ENCODE measurements at regions not wholly inside any gene's neighbourhood (a gene's known extent, or its start where the extent isn't known, plus 50 kb on each side); places are given as distances from the start of the nearest gene placed in this dataset.

DNA sequence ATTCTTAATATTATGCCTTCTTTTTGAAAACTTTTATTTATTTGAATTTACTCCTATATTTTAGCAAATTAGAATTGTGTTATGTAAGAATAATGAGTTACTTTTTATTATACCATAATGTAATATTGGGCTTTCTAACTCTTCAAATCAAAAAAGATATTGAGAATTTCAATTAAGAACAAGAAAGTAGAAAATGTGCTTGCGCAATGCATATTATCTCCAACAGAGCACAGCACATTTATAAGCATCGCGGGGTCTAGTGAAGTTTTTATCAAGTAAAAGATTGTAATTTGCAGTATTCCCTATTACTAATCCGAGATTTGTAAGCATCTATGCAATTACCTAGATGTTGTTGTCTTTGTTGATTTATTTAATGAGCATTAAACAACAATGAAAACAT lies 829.1 kb upstream of the CNTNAP5 start:
- TF ChIP-seq ZNF121 (tag by site-specific recombination; IDR thresholded peaks at IDR 0.05), result no peak
- TF ChIP-seq, protein P1, sequence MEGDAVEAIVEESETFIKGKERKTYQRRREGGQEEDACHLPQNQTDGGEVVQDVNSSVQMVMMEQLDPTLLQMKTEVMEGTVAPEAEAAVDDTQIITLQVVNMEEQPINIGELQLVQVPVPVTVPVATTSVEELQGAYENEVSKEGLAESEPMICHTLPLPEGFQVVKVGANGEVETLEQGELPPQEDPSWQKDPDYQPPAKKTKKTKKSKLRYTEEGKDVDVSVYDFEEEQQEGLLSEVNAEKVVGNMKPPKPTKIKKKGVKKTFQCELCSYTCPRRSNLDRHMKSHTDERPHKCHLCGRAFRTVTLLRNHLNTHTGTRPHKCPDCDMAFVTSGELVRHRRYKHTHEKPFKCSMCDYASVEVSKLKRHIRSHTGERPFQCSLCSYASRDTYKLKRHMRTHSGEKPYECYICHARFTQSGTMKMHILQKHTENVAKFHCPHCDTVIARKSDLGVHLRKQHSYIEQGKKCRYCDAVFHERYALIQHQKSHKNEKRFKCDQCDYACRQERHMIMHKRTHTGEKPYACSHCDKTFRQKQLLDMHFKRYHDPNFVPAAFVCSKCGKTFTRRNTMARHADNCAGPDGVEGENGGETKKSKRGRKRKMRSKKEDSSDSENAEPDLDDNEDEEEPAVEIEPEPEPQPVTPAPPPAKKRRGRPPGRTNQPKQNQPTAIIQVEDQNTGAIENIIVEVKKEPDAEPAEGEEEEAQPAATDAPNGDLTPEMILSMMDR (tag by site-specific recombination; IDR thresholded peaks at IDR 0.05), result no peak
- TF ChIP-seq, protein P2, sequence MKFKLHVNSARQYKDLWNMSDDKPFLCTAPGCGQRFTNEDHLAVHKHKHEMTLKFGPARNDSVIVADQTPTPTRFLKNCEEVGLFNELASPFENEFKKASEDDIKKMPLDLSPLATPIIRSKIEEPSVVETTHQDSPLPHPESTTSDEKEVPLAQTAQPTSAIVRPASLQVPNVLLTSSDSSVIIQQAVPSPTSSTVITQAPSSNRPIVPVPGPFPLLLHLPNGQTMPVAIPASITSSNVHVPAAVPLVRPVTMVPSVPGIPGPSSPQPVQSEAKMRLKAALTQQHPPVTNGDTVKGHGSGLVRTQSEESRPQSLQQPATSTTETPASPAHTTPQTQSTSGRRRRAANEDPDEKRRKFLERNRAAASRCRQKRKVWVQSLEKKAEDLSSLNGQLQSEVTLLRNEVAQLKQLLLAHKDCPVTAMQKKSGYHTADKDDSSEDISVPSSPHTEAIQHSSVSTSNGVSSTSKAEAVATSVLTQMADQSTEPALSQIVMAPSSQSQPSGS (tag by site-specific recombination; IDR thresholded peaks at IDR 0.05; ENCODE audit: low read depth), result no peak
- TF ChIP-seq ZNF302 (tag by site-specific recombination; IDR thresholded peaks at IDR 0.05; ENCODE audit: low read depth), result no peak
- no peak for TF ChIP-seq ZNF501 (tag by site-specific recombination; IDR thresholded peaks at IDR 0.05)
- TF ChIP-seq, protein P3, sequence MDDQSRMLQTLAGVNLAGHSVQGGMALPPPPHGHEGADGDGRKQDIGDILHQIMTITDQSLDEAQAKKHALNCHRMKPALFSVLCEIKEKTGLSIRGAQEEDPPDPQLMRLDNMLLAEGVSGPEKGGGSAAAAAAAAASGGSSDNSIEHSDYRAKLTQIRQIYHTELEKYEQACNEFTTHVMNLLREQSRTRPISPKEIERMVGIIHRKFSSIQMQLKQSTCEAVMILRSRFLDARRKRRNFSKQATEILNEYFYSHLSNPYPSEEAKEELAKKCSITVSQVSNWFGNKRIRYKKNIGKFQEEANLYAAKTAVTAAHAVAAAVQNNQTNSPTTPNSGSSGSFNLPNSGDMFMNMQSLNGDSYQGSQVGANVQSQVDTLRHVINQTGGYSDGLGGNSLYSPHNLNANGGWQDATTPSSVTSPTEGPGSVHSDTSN (CRISPR knock-in tag; IDR thresholded peaks at IDR 0.05), result no peak
- TF ChIP-seq ZNF664 (tag by site-specific recombination; IDR thresholded peaks at IDR 0.05), result no peak
- TF ChIP-seq YY1 (tag by site-specific recombination; IDR thresholded peaks at IDR 0.05), result no peak
- TF ChIP-seq, protein P4, sequence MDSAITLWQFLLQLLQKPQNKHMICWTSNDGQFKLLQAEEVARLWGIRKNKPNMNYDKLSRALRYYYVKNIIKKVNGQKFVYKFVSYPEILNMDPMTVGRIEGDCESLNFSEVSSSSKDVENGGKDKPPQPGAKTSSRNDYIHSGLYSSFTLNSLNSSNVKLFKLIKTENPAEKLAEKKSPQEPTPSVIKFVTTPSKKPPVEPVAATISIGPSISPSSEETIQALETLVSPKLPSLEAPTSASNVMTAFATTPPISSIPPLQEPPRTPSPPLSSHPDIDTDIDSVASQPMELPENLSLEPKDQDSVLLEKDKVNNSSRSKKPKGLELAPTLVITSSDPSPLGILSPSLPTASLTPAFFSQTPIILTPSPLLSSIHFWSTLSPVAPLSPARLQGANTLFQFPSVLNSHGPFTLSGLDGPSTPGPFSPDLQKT (IDR thresholded peaks at IDR 0.05; ENCODE audit: borderline replicate concordance, low read depth, low read length), result no peak
- TF ChIP-seq GLI4 (tag by site-specific recombination; IDR thresholded peaks at IDR 0.05), result no peak
- TF ChIP-seq, protein P5, sequence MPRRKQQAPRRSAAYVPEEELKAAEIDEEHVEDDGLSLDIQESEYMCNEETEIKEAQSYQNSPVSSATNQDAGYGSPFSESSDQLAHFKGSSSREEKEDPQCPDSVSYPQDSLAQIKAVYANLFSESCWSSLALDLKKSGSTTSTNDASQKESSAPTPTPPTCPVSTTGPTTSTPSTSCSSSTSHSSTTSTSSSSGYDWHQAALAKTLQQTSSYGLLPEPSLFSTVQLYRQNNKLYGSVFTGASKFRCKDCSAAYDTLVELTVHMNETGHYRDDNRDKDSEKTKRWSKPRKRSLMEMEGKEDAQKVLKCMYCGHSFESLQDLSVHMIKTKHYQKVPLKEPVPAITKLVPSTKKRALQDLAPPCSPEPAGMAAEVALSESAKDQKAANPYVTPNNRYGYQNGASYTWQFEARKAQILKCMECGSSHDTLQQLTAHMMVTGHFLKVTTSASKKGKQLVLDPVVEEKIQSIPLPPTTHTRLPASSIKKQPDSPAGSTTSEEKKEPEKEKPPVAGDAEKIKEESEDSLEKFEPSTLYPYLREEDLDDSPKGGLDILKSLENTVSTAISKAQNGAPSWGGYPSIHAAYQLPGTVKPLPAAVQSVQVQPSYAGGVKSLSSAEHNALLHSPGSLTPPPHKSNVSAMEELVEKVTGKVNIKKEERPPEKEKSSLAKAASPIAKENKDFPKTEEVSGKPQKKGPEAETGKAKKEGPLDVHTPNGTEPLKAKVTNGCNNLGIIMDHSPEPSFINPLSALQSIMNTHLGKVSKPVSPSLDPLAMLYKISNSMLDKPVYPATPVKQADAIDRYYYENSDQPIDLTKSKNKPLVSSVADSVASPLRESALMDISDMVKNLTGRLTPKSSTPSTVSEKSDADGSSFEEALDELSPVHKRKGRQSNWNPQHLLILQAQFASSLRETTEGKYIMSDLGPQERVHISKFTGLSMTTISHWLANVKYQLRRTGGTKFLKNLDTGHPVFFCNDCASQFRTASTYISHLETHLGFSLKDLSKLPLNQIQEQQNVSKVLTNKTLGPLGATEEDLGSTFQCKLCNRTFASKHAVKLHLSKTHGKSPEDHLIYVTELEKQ (tag by site-specific recombination; IDR thresholded peaks at IDR 0.05; ENCODE audit: borderline replicate concordance), result no peak
- TF ChIP-seq BCL6B (tag by site-specific recombination; IDR thresholded peaks at IDR 0.05), result no peak
